HEK293T (cell line): ENCODE measurements at regions not wholly inside any gene's neighbourhood (a gene's known extent, or its start where the extent isn't known, plus 50 kb on each side); places are given as distances from the start of the nearest gene placed in this dataset.
"Not testable (repeated sequence)": the region's sequence is repeated elsewhere in the genome, so short reads cannot be mapped to it uniquely, and the experiment has no call there.

Experiments used
- CTCF ChIA-PET: fragments of 350-600 bp; formaldehyde crosslinking; extraction: SDS; loops from one replicate; lab custom pipeline; 2021; ENCODE audit warnings: antibody characterized with exemption, inconsistent platforms; lab: Yijun Ruan, JAX
- POLR2A ChIA-PET: fragments of 350-600 bp; formaldehyde crosslinking; extraction: SDS; loops from one replicate; lab custom pipeline; 2020; ENCODE audit warnings: antibody characterized with exemption, inconsistent platforms; lab: Yijun Ruan, JAX
- DNase-seq: peaks from one replicate; pipeline ENCODE4 v3.0.0; 2012; ENCODE audit warnings: mixed read lengths; ENCODE audit errors: extremely low spot score
- ARNT ChIP-seq: fragments of 450-650 bp; IDR thresholded peaks from 2 replicates; pipeline ENCODE4 v1.6.1; 2017; ENCODE audit warnings: mild to moderate bottlenecking
- BHLHE40 ChIP-seq: fragments of 450-650 bp; IDR thresholded peaks from 2 replicates; pipeline ENCODE4 v1.6.1; 2016; ENCODE audit warnings: mild to moderate bottlenecking, moderate library complexity, borderline replicate concordance
- CTBP1 ChIP-seq: fragments of 450-650 bp; IDR thresholded peaks from 2 replicates; pipeline ENCODE4 v1.6.1; 2016; ENCODE audit warnings: borderline replicate concordance
- ELF4 ChIP-seq: fragments of 450-650 bp; IDR thresholded peaks from 2 replicates; pipeline ENCODE4 v1.6.1; 2017; ENCODE audit warnings: antibody characterized with exemption
- FOXA1 ChIP-seq: fragments of 450-650 bp; IDR thresholded peaks from 2 replicates; pipeline ENCODE4 v1.6.1; 2016; ENCODE audit warnings: mild to moderate bottlenecking
- FOXK2 ChIP-seq: fragments of 450-650 bp; IDR thresholded peaks from 2 replicates; pipeline ENCODE4 v1.6.1; 2016; ENCODE audit warnings: mild to moderate bottlenecking
- FOXM1 ChIP-seq: fragments of 450-650 bp; IDR thresholded peaks from 2 replicates; pipeline ENCODE4 v1.6.1; 2017; ENCODE audit warnings: mild to moderate bottlenecking, borderline replicate concordance
- HDGF ChIP-seq: fragments of 450-650 bp; IDR thresholded peaks from 2 replicates; pipeline ENCODE4 v1.6.1; 2017; ENCODE audit warnings: antibody characterized with exemption, borderline replicate concordance
- L3MBTL2 ChIP-seq: fragments of 450-650 bp; conservative IDR thresholded peaks from 2 replicates; pipeline ENCODE4 v1.6.1; 2016; ENCODE audit warnings: mild to moderate bottlenecking
- LEF1 ChIP-seq: fragments of 450-650 bp; IDR thresholded peaks from 2 replicates; pipeline ENCODE4 v1.6.1; 2017; ENCODE audit warnings: mild to moderate bottlenecking, borderline replicate concordance
- NFRKB ChIP-seq: fragments of 450-650 bp; IDR thresholded peaks from 2 replicates; pipeline ENCODE4 v1.6.1; 2016; ENCODE audit warnings: mild to moderate bottlenecking, moderate library complexity
- PKNOX1 ChIP-seq: fragments of 450-650 bp; IDR thresholded peaks from 2 replicates; pipeline ENCODE4 v1.6.1; 2016
- SP1 ChIP-seq: fragments of 450-650 bp; IDR thresholded peaks from 2 replicates; pipeline ENCODE4 v1.6.1; 2017
- SUZ12 ChIP-seq: fragments of 450-650 bp; IDR thresholded peaks from 2 replicates; pipeline ENCODE4 v1.6.1; 2016; ENCODE audit warnings: mild to moderate bottlenecking
- TARDBP ChIP-seq: fragments of 450-650 bp; IDR thresholded peaks from 2 replicates; pipeline ENCODE4 v1.6.1; 2016
- ZNF384 ChIP-seq: fragments of 450-650 bp; IDR thresholded peaks from 2 replicates; pipeline ENCODE4 v1.6.1; 2016

- CTCF ChIA-PET, POLR2A ChIA-PET: not testable (repeated sequence)
- peak; percentile 98 for TF ChIP-seq PKNOX1
- peak; percentile 58 for DNase-seq
These were observed 129.5 kb upstream of the PLEKHM1 start for GRCh38 chr17:45619984-45620405.

GRCh38 chr17:45620468-45620867 lies 129.9 kb upstream of the PLEKHM1 start:
- POLR2A ChIA-PET, DNase-seq, CTCF ChIA-PET: not testable (repeated sequence)

GRCh38 chr17:45621087-45621486 lies 130.6 kb upstream of the PLEKHM1 start:
- POLR2A ChIA-PET, CTCF ChIA-PET, DNase-seq: not testable (repeated sequence)

- POLR2A ChIA-PET, DNase-seq: not testable (repeated sequence)
- CTCF ChIA-PET: interaction anchor here (0.6 kb wide), 1 partner anchor 115 kb away, joined by 7 read pairs; no protein-coding TSS in a partner anchor
These were observed 131.8 kb upstream of the PLEKHM1 start for GRCh38 chr17:45622295-45622694.

- ChIA-PET POLR2A (no interaction called here), CTCF (interaction anchor here (1.3 kb wide), 1 partner anchor 12 kb away, joined by 4 read pairs; no protein-coding TSS in a partner anchor)
- TF ChIP-seq SP1: no peak
- no peak for TF ChIP-seq TARDBP
- TF ChIP-seq LEF1: no peak
- TF ChIP-seq BHLHE40: no peak
- TF ChIP-seq ZNF384: no peak
- no peak for TF ChIP-seq SUZ12
- TF ChIP-seq FOXK2: no peak
- TF ChIP-seq L3MBTL2: no peak
- TF ChIP-seq FOXA1: no peak
- no peak for TF ChIP-seq ARNT
- no peak for TF ChIP-seq PKNOX1
- TF ChIP-seq FOXM1: no peak
- no peak for TF ChIP-seq CTBP1
- no peak for TF ChIP-seq ELF4
- no peak for DNase-seq
These were observed 137.5 kb upstream of the PLEKHM1 start for GRCh38 chr17:45628019-45628418.

GRCh38 chr17:45631941-45632340 lies 141.4 kb upstream of the PLEKHM1 start:
- no peak for TF ChIP-seq FOXM1
- TF ChIP-seq FOXK2: no peak
- TF ChIP-seq BHLHE40: no peak
- TF ChIP-seq FOXA1: no peak
- TF ChIP-seq ARNT: no peak
- TF ChIP-seq HDGF: no peak
- no peak for TF ChIP-seq SP1
- no peak for TF ChIP-seq NFRKB
- no peak for TF ChIP-seq PKNOX1
- TF ChIP-seq TARDBP: no peak
- no peak for TF ChIP-seq ELF4
- no peak for TF ChIP-seq SUZ12
- TF ChIP-seq L3MBTL2: no peak
- no peak for TF ChIP-seq ZNF384
- no peak for TF ChIP-seq LEF1
- TF ChIP-seq CTBP1: no peak
- POLR2A ChIA-PET: no interaction called here
- no peak for DNase-seq
- CTCF ChIA-PET: no interaction called here

GRCh38 chr17:45639297-45639849 lies 144.7 kb upstream of the CRHR1 start:
- no peak for TF ChIP-seq SP1
- no peak for TF ChIP-seq ELF4
- no peak for TF ChIP-seq NFRKB
- TF ChIP-seq FOXA1: no peak
- TF ChIP-seq CTBP1: no peak
- no peak for TF ChIP-seq TARDBP
- no peak for TF ChIP-seq FOXM1
- TF ChIP-seq FOXK2: no peak
- TF ChIP-seq HDGF: no peak
- TF ChIP-seq ARNT: no peak
- TF ChIP-seq PKNOX1: no peak
- POLR2A ChIA-PET: no interaction called here
- CTCF ChIA-PET: interaction anchor here (1.2 to 1.7 kb wide), 2 partner anchors 10 to 192 kb away, joined by 10 to 13 read pairs; no protein-coding TSS in a partner anchor
- DNase-seq: no peak
